ENCODE measurements at regions not wholly inside any gene's neighbourhood (a gene's known extent, or its start where the extent isn't known, plus 50 kb on each side); places are given as distances from the start of the nearest gene placed in this dataset.

DNA sequence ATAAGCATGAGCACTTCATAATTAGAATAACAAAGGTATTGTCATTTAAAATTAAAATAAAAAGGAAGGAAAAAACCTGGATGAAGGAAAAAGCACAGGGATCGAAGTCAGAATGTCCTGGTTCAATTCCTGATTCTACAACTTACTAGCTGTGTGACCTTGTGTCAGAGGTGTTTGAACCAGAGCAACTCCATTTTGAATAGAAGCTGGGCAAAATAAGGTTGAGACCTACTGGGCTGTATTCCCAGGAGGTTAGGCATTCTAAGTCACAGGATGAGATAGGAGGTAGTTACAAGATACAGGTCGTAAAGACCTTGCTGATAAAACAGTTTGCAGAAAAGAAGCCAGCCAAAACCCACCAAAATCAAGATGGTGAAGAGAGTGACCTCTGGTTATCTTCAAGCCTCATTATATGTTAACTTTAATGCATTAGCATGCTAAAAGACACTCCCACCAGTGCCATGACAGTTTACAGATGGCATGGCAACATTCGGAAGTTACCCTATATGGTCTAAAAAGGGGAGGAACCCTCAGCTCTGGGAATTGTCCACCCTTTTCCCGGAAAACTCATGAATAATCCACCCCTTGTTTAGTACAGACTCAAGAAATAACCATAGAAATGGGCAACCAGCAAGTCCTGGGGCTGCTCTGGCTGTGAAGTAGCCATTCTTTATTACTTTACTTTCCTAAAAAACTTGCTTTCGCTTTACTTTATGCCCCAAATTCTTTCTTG is 412.7 kb downstream of the PIK3R1 start (continued):
- TF ChIP-seq ZNF239 (CRISPR knock-in tag; IDR thresholded peaks at IDR 0.05) (peak; percentile 59; the same call in 1 of the 2 replicates), BCLAF1 (IDR thresholded peaks at IDR 0.05; ENCODE audit: borderline replicate concordance in 1 of 2, control insufficient read depth in 1 of 2, low read depth in 2 of 2, low read length in 1 of 2) (no peak), RB1 (IDR thresholded peaks at IDR 0.05; ENCODE audit: low read depth) (no peak), MEF2D (tag; conservative IDR thresholded peaks at IDR 0.05; ENCODE audit: low read depth) (peak; percentile 71; the same call in 1 of the 2 replicates), HDGF (IDR thresholded peaks at IDR 0.05) (no peak), ZNF75A (CRISPR knock-in tag; IDR thresholded peaks at IDR 0.05) (no peak), ETS2 (tag; IDR thresholded peaks at IDR 0.05; ENCODE audit: borderline replicate concordance, poor library complexity, severe bottlenecking) (no peak), USF1 (CRISPR knock-in tag; IDR thresholded peaks at IDR 0.05) (no peak), SRSF1 (IDR thresholded peaks at IDR 0.05; ENCODE audit: low read depth, low read length) (no peak), HDAC1 (IDR thresholded peaks at IDR 0.05) (no peak), ZNF79 (CRISPR knock-in tag; IDR thresholded peaks at IDR 0.05; ENCODE audit: low read depth) (peak; percentile 51; the same call in 1 of the 2 replicates), KLF6 (CRISPR knock-in tag; IDR thresholded peaks at IDR 0.05; ENCODE audit: borderline replicate concordance) (peak; percentile 55; the same call in 1 of the 2 replicates), ZNF766 (CRISPR knock-in tag; conservative IDR thresholded peaks at IDR 0.05) (peak; percentile 88), EP300 (IDR thresholded peaks at IDR 0.05; ENCODE audit: low read length) (no peak), NR2C1 (IDR thresholded peaks at IDR 0.05) (no peak), NR2C1 (tag; IDR thresholded peaks at IDR 0.05) (peak; percentile 80)
- TF ChIP-seq, protein P1, sequence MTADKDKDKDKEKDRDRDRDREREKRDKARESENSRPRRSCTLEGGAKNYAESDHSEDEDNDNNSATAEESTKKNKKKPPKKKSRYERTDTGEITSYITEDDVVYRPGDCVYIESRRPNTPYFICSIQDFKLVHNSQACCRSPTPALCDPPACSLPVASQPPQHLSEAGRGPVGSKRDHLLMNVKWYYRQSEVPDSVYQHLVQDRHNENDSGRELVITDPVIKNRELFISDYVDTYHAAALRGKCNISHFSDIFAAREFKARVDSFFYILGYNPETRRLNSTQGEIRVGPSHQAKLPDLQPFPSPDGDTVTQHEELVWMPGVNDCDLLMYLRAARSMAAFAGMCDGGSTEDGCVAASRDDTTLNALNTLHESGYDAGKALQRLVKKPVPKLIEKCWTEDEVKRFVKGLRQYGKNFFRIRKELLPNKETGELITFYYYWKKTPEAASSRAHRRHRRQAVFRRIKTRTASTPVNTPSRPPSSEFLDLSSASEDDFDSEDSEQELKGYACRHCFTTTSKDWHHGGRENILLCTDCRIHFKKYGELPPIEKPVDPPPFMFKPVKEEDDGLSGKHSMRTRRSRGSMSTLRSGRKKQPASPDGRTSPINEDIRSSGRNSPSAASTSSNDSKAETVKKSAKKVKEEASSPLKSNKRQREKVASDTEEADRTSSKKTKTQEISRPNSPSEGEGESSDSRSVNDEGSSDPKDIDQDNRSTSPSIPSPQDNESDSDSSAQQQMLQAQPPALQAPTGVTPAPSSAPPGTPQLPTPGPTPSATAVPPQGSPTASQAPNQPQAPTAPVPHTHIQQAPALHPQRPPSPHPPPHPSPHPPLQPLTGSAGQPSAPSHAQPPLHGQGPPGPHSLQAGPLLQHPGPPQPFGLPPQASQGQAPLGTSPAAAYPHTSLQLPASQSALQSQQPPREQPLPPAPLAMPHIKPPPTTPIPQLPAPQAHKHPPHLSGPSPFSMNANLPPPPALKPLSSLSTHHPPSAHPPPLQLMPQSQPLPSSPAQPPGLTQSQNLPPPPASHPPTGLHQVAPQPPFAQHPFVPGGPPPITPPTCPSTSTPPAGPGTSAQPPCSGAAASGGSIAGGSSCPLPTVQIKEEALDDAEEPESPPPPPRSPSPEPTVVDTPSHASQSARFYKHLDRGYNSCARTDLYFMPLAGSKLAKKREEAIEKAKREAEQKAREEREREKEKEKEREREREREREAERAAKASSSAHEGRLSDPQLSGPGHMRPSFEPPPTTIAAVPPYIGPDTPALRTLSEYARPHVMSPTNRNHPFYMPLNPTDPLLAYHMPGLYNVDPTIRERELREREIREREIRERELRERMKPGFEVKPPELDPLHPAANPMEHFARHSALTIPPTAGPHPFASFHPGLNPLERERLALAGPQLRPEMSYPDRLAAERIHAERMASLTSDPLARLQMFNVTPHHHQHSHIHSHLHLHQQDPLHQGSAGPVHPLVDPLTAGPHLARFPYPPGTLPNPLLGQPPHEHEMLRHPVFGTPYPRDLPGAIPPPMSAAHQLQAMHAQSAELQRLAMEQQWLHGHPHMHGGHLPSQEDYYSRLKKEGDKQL (CRISPR knock-in tag; IDR thresholded peaks at IDR 0.05; ENCODE audit: borderline replicate concordance): no peak
- TF ChIP-seq, protein P2, sequence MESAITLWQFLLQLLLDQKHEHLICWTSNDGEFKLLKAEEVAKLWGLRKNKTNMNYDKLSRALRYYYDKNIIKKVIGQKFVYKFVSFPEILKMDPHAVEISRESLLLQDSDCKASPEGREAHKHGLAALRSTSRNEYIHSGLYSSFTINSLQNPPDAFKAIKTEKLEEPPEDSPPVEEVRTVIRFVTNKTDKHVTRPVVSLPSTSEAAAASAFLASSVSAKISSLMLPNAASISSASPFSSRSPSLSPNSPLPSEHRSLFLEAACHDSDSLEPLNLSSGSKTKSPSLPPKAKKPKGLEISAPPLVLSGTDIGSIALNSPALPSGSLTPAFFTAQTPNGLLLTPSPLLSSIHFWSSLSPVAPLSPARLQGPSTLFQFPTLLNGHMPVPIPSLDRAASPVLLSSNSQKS (CRISPR knock-in tag; IDR thresholded peaks at IDR 0.05): no peak

Data from K562 (cell line).